Kidney capillary endothelial cell (primary cell): ENCODE measurements at regions not wholly inside any gene's neighbourhood (a gene's known extent, or its start where the extent isn't known, plus 50 kb on each side); places are given as distances from the start of the nearest gene placed in this dataset.

ENCODE experiments used
- DNase-seq: peaks from one replicate; pipeline ENCODE4 v3.0.0-alpha.2; 2018; ENCODE audit warnings: low spot score

GRCh38 chr1:218772575-218772974, 401.1 kb upstream of the LYPLAL1 start:
- DNase-seq, result no peak

DNA sequence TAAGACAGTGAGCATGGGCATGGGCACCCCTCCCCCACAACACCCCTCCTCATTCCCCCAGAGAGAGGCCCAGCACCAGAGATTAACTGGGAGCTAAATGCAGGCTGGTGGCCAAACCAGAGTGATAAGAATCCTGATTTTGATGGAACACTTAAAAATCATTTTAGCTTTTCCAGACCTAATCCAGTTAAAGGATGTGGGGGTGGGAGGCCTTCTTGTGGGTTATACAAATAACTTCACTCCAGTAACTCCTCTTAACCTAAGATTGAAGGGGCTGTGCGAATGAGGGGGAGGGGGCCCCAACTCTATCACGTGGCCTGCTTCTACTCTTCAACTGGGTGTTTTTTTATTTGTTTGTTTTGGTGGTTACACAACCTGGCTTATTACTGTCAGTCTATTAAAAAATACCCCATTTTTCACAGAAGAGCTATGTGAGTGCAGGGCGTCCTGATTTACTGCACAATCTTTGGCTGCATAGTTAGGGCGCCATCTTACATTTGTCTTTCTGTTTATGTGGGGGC, 398.1 kb upstream of the LYPLAL1 start:
- no peak for DNase-seq

- no peak for DNase-seq
These were observed 395.2 kb upstream of the LYPLAL1 start for GRCh38 chr1:218778257-218779126.

- DNase-seq, result no peak
These were observed 394.2 kb upstream of the LYPLAL1 start for GRCh38 chr1:218779341-218780100.

- no peak for DNase-seq
These were observed 390.5 kb upstream of the LYPLAL1 start for GRCh38 chr1:218783131-218783530.

- DNase-seq, result no peak
These were observed 389.8 kb upstream of the LYPLAL1 start for GRCh38 chr1:218783916-218784315.

- no peak for DNase-seq
These were observed 387.8 kb upstream of the LYPLAL1 start for GRCh38 chr1:218785928-218786327.

GRCh38 chr1:218787826-218788225, 385.9 kb upstream of the LYPLAL1 start:
- DNase-seq, result no peak

DNA sequence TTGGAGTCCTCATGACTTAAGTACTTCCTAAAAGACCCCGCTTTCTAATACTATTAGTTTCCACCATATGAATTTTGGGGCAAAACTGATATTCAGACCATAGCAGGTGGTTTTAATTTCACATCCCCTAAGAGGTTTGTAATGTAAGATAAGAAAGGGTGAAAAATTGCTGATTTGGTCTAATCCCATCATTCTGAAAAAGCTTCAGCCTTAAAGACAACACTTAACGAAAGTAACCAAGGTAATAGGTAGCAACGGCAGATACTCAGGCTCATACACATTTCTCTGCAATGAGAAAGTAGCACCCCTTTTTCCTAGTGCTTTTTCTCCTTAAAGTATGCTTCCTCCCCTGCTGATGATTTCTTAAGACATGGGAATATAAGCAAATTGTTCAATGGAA, 376.9 kb upstream of the LYPLAL1 start:
- no peak for DNase-seq

- DNase-seq, result no peak
These were observed 370.9 kb upstream of the LYPLAL1 start for GRCh38 chr1:218802799-218803198.

DNA sequence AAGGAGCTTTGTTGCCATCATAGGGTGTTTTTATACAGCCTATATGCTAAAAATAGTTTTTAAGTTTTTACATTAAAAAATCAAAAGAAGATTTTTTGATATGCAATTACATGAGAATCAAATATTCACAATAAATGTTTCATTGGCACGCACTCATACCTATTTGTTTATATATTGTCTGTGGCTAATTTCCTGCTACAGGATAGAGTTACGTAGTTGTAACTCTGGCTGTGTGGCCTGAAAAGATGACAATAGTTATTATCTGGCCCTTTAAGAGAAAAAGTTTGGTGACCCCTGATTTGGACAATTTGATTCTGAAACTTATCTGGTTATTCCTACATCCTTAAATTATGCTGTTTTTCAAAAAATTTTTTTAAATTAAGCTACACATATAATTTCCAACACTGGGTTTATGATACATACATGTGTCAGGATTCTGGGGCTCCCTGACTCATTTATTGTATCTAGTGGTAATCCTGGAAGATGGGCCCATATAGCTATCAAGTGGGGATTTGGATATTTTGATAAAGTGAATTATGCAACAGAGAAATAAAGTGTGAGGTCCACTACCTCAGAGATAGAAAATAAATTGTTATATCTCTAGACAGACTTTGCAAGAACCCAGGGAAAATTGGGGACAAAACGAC, 370.2 kb upstream of the LYPLAL1 start:
- no peak for DNase-seq

- no peak for DNase-seq
These were observed 369.5 kb upstream of the LYPLAL1 start for GRCh38 chr1:218804014-218804785.

- no peak for DNase-seq
These were observed 364.6 kb upstream of the LYPLAL1 start for GRCh38 chr1:218809061-218809460.

GRCh38 chr1:218809625-218810024, 364.1 kb upstream of the LYPLAL1 start:
- peak; percentile 37 for DNase-seq

GRCh38 chr1:218810306-218810705, 363.4 kb upstream of the LYPLAL1 start:
- no peak for DNase-seq

GRCh38 chr1:218811497-218811896, 362.2 kb upstream of the LYPLAL1 start:
- no peak for DNase-seq

DNA sequence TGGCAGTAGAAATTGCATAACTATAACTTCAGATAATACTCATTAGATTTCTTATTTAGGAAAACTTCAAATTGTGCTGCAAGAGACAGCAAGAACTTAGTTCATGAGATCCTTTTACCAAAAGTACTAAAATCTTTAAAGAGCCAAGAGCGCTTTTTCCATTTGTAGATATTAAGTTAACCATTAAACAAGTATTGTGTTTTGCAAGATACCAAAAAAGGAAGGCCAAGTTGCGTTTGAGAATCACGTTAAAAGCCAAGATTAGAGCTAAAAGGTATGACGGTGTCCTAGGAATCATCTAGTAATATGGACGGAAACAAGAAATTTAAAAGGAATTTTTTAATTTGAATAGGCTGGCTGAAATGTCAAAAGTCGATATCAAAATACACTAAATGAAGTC, 361.3 kb upstream of the LYPLAL1 start:
- no peak for DNase-seq

GRCh38 chr1:218813237-218813636, 360.4 kb upstream of the LYPLAL1 start:
- DNase-seq, result no peak

- DNase-seq, result no peak
These were observed 358.6 kb upstream of the LYPLAL1 start for GRCh38 chr1:218815076-218815475.

GRCh38 chr1:218817071-218817470, 356.6 kb upstream of the LYPLAL1 start:
- no peak for DNase-seq

DNA sequence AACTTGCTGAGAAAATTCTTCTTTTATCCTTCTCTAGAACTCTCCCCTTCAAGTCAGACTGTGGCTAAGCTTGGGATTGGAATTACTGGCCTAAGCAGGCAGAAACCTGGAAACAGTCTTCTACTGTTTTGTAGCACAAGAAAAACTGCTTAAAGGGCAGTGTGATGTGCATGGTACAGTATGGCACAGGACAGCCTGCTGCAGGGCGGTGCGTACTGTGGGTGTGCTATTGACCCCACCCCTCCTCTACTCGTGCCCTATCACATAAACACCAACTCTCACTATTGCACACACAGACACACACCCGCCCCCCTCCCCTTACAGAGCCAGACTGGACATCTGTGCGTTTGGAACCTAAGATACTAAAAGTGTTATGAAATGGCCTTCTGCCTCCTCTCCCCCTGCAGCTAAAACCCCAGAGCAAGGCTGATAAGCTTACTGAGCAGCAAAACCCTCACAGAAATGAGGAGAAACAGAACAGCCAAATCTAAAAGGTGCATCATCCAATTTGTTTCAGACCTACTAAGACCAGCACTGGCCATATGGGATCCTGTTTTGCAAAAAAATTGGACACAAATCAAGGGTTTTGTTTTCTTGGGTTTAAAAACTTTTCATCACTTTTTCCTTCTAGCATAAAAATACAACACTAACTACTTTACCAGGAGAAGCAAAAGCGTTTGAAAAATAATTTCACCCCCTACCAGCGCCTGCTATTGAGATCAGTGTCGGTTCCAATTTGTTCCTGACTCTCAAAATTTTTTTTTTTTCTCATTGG, 355.8 kb upstream of the LYPLAL1 start:
- no peak for DNase-seq
